SK-N-MC (cell line): ENCODE measurements at regions not wholly inside any gene's neighbourhood (a gene's known extent, or its start where the extent isn't known, plus 50 kb on each side); places are given as distances from the start of the nearest gene placed in this dataset.

Experiments
- EZH2 ChIP-seq: fragments of 200-600 bp; sonication (generic); IDR thresholded peaks from one replicate; pipeline ENCODE4 v1.6.1; 2017; ENCODE audit warnings: antibody characterized with exemption
- FOXP2 ChIP-seq: optimal IDR thresholded peaks from 2 replicates; pipeline ENCODE3; 2011; ENCODE audit warnings: mild to moderate bottlenecking, moderate library complexity; ENCODE audit not compliant: insufficient read depth; ENCODE audit errors: extremely low read length, control extremely low read depth
- POLR2AphosphoS5 ChIP-seq: IDR thresholded peaks from 2 replicates; pipeline ENCODE4 v1.6.1; 2012; ENCODE audit warnings: mild to moderate bottlenecking, low read depth, low read length, borderline replicate concordance

- TF ChIP-seq EZH2 (no peak), POLR2AphosphoS5 (no peak), FOXP2 (no peak)
Measured at GRCh38 chr5:118596255-118596654, 392.1 kb downstream of the DTWD2 start.
